IMR-90 (cell line): ENCODE measurements at regions not wholly inside any gene's neighbourhood (a gene's known extent, or its start where the extent isn't known, plus 50 kb on each side); places are given as distances from the start of the nearest gene placed in this dataset.

Experiments used
- ATAC-seq: fragments of 200-7000 bp; cut with Tn5 transposase; 2 replicates; pipeline ENCODE4 v1.9.1; 2020; ENCODE audit warnings: low read depth, mild to moderate bottlenecking, moderate library complexity
- BruUV-seq: library from RNA; stranded (reverse); fragments of 400-500 nt; replicated peaks from 2 replicates; lab custom pipeline; 2021; lab: Mats Ljungman, UMichigan
- CTCF ChIA-PET: fragments of 300-600 bp; formaldehyde crosslinking; extraction: SDS; loops from one replicate; lab custom pipeline; 2021; ENCODE audit warnings: antibody characterized with exemption; lab: Yijun Ruan, JAX
- POLR2A ChIA-PET: fragments of 300-600 bp; sonication (Branson Sonifier 250); formaldehyde crosslinking; loops from one replicate; lab custom pipeline; 2022; ENCODE audit warnings: antibody characterized with exemption; ENCODE audit not compliant: unreplicated experiment; lab: Charles Lee
- DNase-seq: peaks from one replicate; pipeline ENCODE4 v3.0.0; 2013
- H2AFZ ChIP-seq: replicated peaks from 2 replicates; pipeline ENCODE3; 2013; ENCODE audit warnings: low read length, mild to moderate bottlenecking; ENCODE audit not compliant: poor library complexity
- H2AK5ac ChIP-seq: 2 replicates; pipeline ENCODE4 v1.6.1; 2013; ENCODE audit warnings: low read depth, low read length, inconsistent platforms
- H2AK9ac ChIP-seq: replicated peaks from 2 replicates; pipeline ENCODE3; 2013; ENCODE audit warnings: mild to moderate bottlenecking, low read depth, low read length, moderate library complexity; ENCODE audit not compliant: poor library complexity
- H2BK120ac ChIP-seq: 2 replicates; pipeline ENCODE4 v1.6.1; 2013; ENCODE audit warnings: low read depth, low read length, inconsistent platforms
- H2BK15ac ChIP-seq: 3 replicates; pipeline ENCODE4 v1.6.1; 2013; ENCODE audit warnings: low read depth, low read length, inconsistent platforms
- H2BK20ac ChIP-seq: 2 replicates; pipeline ENCODE4 v1.6.1; 2013; ENCODE audit warnings: low read depth, mild to moderate bottlenecking, inconsistent platforms, low read length, moderate library complexity
- H2BK5ac ChIP-seq: 2 replicates; pipeline ENCODE4 v1.6.1; 2013; ENCODE audit warnings: mild to moderate bottlenecking, low read depth, low read length, inconsistent platforms; ENCODE audit not compliant: poor library complexity, severe bottlenecking
- H3K14ac ChIP-seq: replicated peaks from 2 replicates; pipeline ENCODE4 v1.6.1; 2013; ENCODE audit warnings: low read depth, low read length, inconsistent platforms
- H3K18ac ChIP-seq: 2 replicates; pipeline ENCODE4 v1.6.1; 2013; ENCODE audit warnings: low read depth, low read length, control low read depth
- H3K23ac ChIP-seq: 2 replicates; pipeline ENCODE4 v1.6.1; 2013; ENCODE audit warnings: low read depth, low read length, inconsistent platforms
- H3K27ac ChIP-seq: 2 replicates; pipeline ENCODE4 v1.5.1; 2013; ENCODE audit warnings: mild to moderate bottlenecking, control low read depth, low read length; ENCODE audit not compliant: insufficient read depth
- H3K27me3 ChIP-seq: 2 replicates; pipeline ENCODE4 v1.6.1; 2013; ENCODE audit warnings: low read length; ENCODE audit not compliant: control insufficient read depth, insufficient read depth
- H3K36me3 ChIP-seq: 2 replicates; pipeline ENCODE4 v1.6.1; 2013; ENCODE audit warnings: low read length, mixed read lengths; ENCODE audit not compliant: control insufficient read depth, insufficient read depth
- H3K4ac ChIP-seq: 2 replicates; pipeline ENCODE4 v1.6.1; 2013; ENCODE audit warnings: low read depth, low read length, inconsistent platforms
- H3K4me1 ChIP-seq: 2 replicates; pipeline ENCODE4 v1.6.1; 2013; ENCODE audit warnings: low read length, mixed read lengths; ENCODE audit not compliant: control insufficient read depth, insufficient read depth
- H3K4me2 ChIP-seq: 2 replicates; pipeline ENCODE4 v1.6.1; 2013; ENCODE audit warnings: low read depth, mild to moderate bottlenecking, control low read depth, low read length, moderate library complexity
- H3K4me3 ChIP-seq: 2 replicates; pipeline ENCODE4 v1.5.1; 2013; ENCODE audit warnings: low read depth, mild to moderate bottlenecking, control low read depth, low read length, moderate library complexity; ENCODE audit not compliant: insufficient read depth
- H3K56ac ChIP-seq: 2 replicates; pipeline ENCODE4 v1.6.1; 2013; ENCODE audit warnings: low read length, inconsistent platforms; ENCODE audit not compliant: insufficient read depth; ENCODE audit errors: extremely low read depth
- H3K79me1 ChIP-seq, 2 experiments: 2 replicates each; pipeline ENCODE4 v1.6.1; 2013; ENCODE audit warnings: low read length in 2 of 2, inconsistent platforms in 1 of 2, low read depth in 1 of 2
- H3K9ac ChIP-seq: 2 replicates; pipeline ENCODE4 v1.6.1; 2013; ENCODE audit warnings: low read depth, low read length, control low read depth
- H3K9me1 ChIP-seq: 2 replicates; pipeline ENCODE4 v1.6.1; 2013; ENCODE audit warnings: low read length, inconsistent platforms; ENCODE audit not compliant: insufficient read depth
- H3K9me3 ChIP-seq: 2 replicates; pipeline ENCODE4 v1.6.1; 2013; ENCODE audit warnings: low read length; ENCODE audit not compliant: control insufficient read depth, insufficient read depth
- H4K20me1 ChIP-seq: 2 replicates; pipeline ENCODE4 v1.6.1; 2013; ENCODE audit warnings: low read length, inconsistent platforms; ENCODE audit not compliant: insufficient read depth
- H4K5ac ChIP-seq: 2 replicates; pipeline ENCODE4 v1.6.1; 2013; ENCODE audit warnings: mild to moderate bottlenecking, low read depth, low read length, control low read depth
- H4K8ac ChIP-seq, 2 experiments: 2 replicates each; pipeline ENCODE4 v1.6.1; 2013; ENCODE audit warnings: low read depth in 2 of 2, low read length in 2 of 2, control low read depth in 1 of 2, inconsistent platforms in 1 of 2
- H4K91ac ChIP-seq: 2 replicates; pipeline ENCODE4 v1.6.1; 2013; ENCODE audit warnings: low read depth, low read length, inconsistent platforms; ENCODE audit not compliant: insufficient read depth
- BHLHE40 ChIP-seq: fragments of 150-350 bp; IDR thresholded peaks from 2 replicates; pipeline ENCODE4 v1.6.1; 2016; ENCODE audit warnings: mild to moderate bottlenecking, low read depth, low read length
- MAZ ChIP-seq: IDR thresholded peaks from 2 replicates; pipeline ENCODE4 v1.6.1; 2012; ENCODE audit warnings: low read depth, mild to moderate bottlenecking, low read length, improper control_type of control experiment, moderate library complexity, borderline replicate concordance
- MXI1 ChIP-seq: IDR thresholded peaks from 2 replicates; pipeline ENCODE4 v1.6.1; 2012; ENCODE audit warnings: low read depth, mild to moderate bottlenecking, low read length, moderate library complexity, borderline replicate concordance
- POLR2A ChIP-seq: IDR thresholded peaks from 2 replicates; pipeline ENCODE4 v1.6.1; 2012; ENCODE audit warnings: mild to moderate bottlenecking, low read depth, low read length
- RAD21 ChIP-seq: IDR thresholded peaks from 2 replicates; pipeline ENCODE4 v1.6.1; 2012; ENCODE audit warnings: low read length, improper control_type of control experiment
- SMC3 ChIP-seq: fragments of 150-350 bp; IDR thresholded peaks from 2 replicates; pipeline ENCODE4 v1.6.1; 2016; ENCODE audit warnings: low read depth, mild to moderate bottlenecking, antibody characterized with exemption, low read length, moderate library complexity
- WGBS, 2 experiments: methylation state at CpG; one replicate each; pipeline versions ENCODE4 v1.1.5 to v1.1.7; 2013; ENCODE audit warnings: missing lambda C conversion rate in 2 of 2; ENCODE audit not compliant: insufficient read length in 1 of 2; ENCODE audit errors: extremely low coverage in 2 of 2; 5-methylcytosine and 5-hydroxymethylcytosine counted together
- dilution Hi-C: fragments of 300-500 bp; cut with HindIII; formaldehyde crosslinking; loops from one replicate; pipeline ENCODE4 v1.14.3; 2018; ENCODE audit warnings: low sequenced_read_pairs; ENCODE audit not compliant: unreplicated experiment
- in situ Hi-C: fragments of 300-500 bp; cut with MboI; formaldehyde crosslinking; loops from 3 replicates; pipeline ENCODE4 v1.14.3; 2019; ENCODE audit warnings: low sequenced_read_pairs, inconsistent platforms, mixed read lengths
- intact Hi-C: fragments of 100-400 bp; cut with micrococcal nuclease; formaldehyde crosslinking; loops from 2 replicates; pipeline ENCODE4 v1.10.0; 2022

DNA sequence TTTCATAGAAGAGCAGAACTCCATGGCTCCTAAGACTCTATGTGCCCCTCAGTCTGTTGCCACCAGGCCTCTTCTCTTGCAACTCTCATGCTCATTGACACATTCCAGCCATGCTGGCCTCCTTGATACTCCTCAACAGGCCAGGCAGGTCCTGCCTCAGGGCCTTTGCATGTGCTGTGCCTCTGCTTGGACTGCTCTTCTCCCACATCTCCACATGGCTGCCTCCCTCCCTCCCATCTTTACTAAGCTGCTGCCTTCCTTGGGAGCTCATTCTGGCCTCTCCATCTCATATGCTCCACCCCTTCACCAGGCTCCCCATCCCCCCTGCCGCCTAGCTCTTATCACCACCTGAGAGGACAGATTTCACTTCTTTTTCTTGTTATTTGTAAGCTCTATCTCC, 103.8 kb upstream of the GPR26 start:
- ATAC-seq (no peak), DNase-seq (no peak)
- Histone ChIP-seq H3K36me3 (no peaks in the 10 kb centered on the region), H3K4ac (no peak overlapping the region), H3K79me1 (no peaks in the 10 kb centered on the region), H3K9me1 (no peaks in the 10 kb centered on the region), H2BK20ac (no peak overlapping the region), H3K27me3 (no peaks in the 10 kb centered on the region), H4K20me1 (no peaks in the 10 kb centered on the region), H2AK5ac (no peak overlapping the region), H4K91ac (no peak overlapping the region), H3K14ac (no peak overlapping the region), H4K8ac (no peak overlapping the region), H3K27ac (no peak overlapping the region), H3K56ac (no peak overlapping the region), H4K5ac (no peak overlapping the region), H2AFZ (no peak overlapping the region), H2BK120ac (no peak overlapping the region), H3K4me3 (no peak overlapping the region), H3K4me2 (no peak overlapping the region), H3K4me1 (no peaks in the 10 kb centered on the region), H3K18ac (no peak overlapping the region), H3K9ac (no peak overlapping the region), H2AK9ac (no peak overlapping the region), H3K23ac (no peak overlapping the region), H3K9me3 (peaks cover 1% of the 10 kb centered on the region; the same call in 1 of the 2 replicates), H2BK5ac (no peak overlapping the region), H2BK15ac (no peak overlapping the region)
- TF ChIP-seq MXI1 (no peak), RAD21 (no peak), SMC3 (no peak), MAZ (no peak), POLR2A (no peak), BHLHE40 (no peak)
- intact Hi-C loops (no loop called here), dilution Hi-C loops (no loop called here), in situ Hi-C loops (loop anchor here (25.0 kb wide), 1 partner anchor 900 kb away; a partner anchor contains a TSS)
- CTCF ChIA-PET: no interaction called here
- no TSS peak for BruUV-seq
- POLR2A ChIA-PET: no interaction called here
- no CpG with 5 or more reads among the region's 1 CpG for WGBS, 2 experiments
